Keratinocyte (primary cell): ENCODE measurements at regions not wholly inside any gene's neighbourhood (a gene's known extent, or its start where the extent isn't known, plus 50 kb on each side); places are given as distances from the start of the nearest gene placed in this dataset.

ENCODE experiments used
- CTCF ChIP-seq, 3 experiments: IDR thresholded peaks in 1 of 3; conservative IDR thresholded peaks in 1 of 3; optimal IDR thresholded peaks in 1 of 3; 2 replicates in 2 of 3; 3 replicates in 1 of 3; pipeline versions ENCODE3 to v1.5.1; 2011; ENCODE audit warnings: low read length in 3 of 3, mild to moderate bottlenecking in 3 of 3, moderate library complexity in 2 of 3, control low read depth in 1 of 3, inconsistent platforms in 1 of 3; ENCODE audit not compliant: insufficient read depth in 2 of 3; ENCODE audit errors: extremely low read depth in 1 of 3
- EZH2 ChIP-seq: IDR thresholded peaks from one replicate; pipeline ENCODE4 v1.6.1; 2012; ENCODE audit warnings: inconsistent platforms, mild to moderate bottlenecking, low read length, moderate library complexity

- TF ChIP-seq CTCF (optimal IDR thresholded peaks at IDR 0.05 in 1 of 3, IDR thresholded peaks at IDR 0.05 in 1 of 3, conservative IDR thresholded peaks at IDR 0.05 in 1 of 3; ENCODE audit: extremely low read depth in 1 of 3, insufficient read depth in 2 of 3, low read length in 3 of 3) (no peak), EZH2 (no peak)
Observed at GRCh38 chr6:147716434-147716833, 207.9 kb downstream of the SAMD5 start.
